ENCODE measurements at regions not wholly inside any gene's neighbourhood (a gene's known extent, or its start where the extent isn't known, plus 50 kb on each side); places are given as distances from the start of the nearest gene placed in this dataset.

DNA sequence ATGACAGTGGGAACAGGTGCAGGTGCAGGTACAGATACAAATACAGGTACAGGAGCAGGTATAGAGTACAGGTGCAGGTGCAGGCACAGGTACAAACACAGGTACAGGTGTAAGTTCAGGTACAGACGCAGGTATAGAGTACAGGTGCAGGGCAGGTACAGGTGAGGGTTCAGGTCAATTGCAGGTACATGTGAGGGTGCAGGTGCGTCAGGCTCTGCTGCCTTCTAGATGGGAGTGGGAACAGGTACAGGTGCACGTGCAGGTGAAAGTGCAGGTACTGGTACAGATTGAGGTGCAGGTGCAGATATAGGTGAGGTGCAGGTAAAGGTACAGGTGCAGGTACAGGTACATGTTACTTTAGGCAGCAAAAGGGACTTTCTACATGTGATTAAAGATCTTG, 85.7 kb downstream of the CRLF2 start:
- H3K9me2 ChIP-seq (ENCODE audit: insufficient read depth) = no peaks in the 10 kb centered on the region
- TF ChIP-seq JUNB (IDR thresholded peaks at IDR 0.05; ENCODE audit: unreplicated experiment) (no peak), ZNF114 (CRISPR knock-in tag; IDR thresholded peaks at IDR 0.05) (no peak)
- TF ChIP-seq, protein P1, sequence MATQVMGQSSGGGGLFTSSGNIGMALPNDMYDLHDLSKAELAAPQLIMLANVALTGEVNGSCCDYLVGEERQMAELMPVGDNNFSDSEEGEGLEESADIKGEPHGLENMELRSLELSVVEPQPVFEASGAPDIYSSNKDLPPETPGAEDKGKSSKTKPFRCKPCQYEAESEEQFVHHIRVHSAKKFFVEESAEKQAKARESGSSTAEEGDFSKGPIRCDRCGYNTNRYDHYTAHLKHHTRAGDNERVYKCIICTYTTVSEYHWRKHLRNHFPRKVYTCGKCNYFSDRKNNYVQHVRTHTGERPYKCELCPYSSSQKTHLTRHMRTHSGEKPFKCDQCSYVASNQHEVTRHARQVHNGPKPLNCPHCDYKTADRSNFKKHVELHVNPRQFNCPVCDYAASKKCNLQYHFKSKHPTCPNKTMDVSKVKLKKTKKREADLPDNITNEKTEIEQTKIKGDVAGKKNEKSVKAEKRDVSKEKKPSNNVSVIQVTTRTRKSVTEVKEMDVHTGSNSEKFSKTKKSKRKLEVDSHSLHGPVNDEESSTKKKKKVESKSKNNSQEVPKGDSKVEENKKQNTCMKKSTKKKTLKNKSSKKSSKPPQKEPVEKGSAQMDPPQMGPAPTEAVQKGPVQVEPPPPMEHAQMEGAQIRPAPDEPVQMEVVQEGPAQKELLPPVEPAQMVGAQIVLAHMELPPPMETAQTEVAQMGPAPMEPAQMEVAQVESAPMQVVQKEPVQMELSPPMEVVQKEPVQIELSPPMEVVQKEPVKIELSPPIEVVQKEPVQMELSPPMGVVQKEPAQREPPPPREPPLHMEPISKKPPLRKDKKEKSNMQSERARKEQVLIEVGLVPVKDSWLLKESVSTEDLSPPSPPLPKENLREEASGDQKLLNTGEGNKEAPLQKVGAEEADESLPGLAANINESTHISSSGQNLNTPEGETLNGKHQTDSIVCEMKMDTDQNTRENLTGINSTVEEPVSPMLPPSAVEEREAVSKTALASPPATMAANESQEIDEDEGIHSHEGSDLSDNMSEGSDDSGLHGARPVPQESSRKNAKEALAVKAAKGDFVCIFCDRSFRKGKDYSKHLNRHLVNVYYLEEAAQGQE (IDR thresholded peaks at IDR 0.05; ENCODE audit: unreplicated experiment) = no peak
- TF ChIP-seq, protein P2, sequence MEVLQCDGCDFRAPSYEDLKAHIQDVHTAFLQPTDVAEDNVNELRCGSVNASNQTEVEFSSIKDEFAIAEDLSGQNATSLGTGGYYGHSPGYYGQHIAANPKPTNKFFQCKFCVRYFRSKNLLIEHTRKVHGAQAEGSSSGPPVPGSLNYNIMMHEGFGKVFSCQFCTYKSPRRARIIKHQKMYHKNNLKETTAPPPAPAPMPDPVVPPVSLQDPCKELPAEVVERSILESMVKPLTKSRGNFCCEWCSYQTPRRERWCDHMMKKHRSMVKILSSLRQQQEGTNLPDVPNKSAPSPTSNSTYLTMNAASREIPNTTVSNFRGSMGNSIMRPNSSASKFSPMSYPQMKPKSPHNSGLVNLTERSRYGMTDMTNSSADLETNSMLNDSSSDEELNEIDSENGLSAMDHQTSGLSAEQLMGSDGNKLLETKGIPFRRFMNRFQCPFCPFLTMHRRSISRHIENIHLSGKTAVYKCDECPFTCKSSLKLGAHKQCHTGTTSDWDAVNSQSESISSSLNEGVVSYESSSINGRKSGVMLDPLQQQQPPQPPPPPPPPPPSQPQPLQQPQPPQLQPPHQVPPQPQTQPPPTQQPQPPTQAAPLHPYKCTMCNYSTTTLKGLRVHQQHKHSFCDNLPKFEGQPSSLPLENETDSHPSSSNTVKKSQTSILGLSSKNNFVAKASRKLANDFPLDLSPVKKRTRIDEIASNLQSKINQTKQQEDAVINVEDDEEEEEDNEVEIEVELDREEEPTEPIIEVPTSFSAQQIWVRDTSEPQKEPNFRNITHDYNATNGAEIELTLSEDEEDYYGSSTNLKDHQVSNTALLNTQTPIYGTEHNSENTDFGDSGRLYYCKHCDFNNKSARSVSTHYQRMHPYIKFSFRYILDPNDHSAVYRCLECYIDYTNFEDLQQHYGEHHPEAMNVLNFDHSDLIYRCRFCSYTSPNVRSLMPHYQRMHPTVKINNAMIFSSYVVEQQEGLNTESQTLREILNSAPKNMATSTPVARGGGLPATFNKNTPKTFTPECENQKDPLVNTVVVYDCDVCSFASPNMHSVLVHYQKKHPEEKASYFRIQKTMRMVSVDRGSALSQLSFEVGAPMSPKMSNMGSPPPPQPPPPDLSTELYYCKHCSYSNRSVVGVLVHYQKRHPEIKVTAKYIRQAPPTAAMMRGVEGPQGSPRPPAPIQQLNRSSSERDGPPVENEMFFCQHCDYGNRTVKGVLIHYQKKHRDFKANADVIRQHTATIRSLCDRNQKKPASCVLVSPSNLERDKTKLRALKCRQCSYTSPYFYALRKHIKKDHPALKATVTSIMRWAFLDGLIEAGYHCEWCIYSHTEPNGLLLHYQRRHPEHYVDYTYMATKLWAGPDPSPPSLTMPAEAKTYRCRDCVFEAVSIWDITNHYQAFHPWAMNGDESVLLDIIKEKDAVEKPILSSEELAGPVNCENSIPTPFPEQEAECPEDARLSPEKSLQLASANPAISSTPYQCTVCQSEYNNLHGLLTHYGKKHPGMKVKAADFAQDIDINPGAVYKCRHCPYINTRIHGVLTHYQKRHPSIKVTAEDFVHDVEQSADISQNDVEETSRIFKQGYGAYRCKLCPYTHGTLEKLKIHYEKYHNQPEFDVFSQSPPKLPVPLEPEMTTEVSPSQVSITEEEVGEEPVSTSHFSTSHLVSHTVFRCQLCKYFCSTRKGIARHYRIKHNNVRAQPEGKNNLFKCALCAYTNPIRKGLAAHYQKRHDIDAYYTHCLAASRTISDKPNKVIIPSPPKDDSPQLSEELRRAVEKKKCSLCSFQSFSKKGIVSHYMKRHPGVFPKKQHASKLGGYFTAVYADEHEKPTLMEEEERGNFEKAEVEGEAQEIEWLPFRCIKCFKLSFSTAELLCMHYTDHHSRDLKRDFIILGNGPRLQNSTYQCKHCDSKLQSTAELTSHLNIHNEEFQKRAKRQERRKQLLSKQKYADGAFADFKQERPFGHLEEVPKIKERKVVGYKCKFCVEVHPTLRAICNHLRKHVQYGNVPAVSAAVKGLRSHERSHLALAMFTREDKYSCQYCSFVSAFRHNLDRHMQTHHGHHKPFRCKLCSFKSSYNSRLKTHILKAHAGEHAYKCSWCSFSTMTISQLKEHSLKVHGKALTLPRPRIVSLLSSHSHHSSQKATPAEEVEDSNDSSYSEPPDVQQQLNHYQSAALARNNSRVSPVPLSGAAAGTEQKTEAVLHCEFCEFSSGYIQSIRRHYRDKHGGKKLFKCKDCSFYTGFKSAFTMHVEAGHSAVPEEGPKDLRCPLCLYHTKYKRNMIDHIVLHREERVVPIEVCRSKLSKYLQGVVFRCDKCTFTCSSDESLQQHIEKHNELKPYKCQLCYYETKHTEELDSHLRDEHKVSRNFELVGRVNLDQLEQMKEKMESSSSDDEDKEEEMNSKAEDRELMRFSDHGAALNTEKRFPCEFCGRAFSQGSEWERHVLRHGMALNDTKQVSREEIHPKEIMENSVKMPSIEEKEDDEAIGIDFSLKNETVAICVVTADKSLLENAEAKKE (CRISPR knock-in tag; IDR thresholded peaks at IDR 0.05) = no peak
- no peak overlapping the region for H3K4me2 ChIP-seq
- no peaks in the 10 kb centered on the region for H3K27me3 ChIP-seq (ENCODE audit: insufficient read depth)
- ATAC-seq (no peak), DNase-seq (ENCODE audit: low spot score) (no peak)
- H3K4me1 ChIP-seq (ENCODE audit: insufficient read depth) = no peaks in the 10 kb centered on the region
- Mint-ChIP-seq H3K4me1 (no peaks in the 10 kb centered on the region), H3K9me3 (peaks cover 63% of the 10 kb centered on the region), H3K36me3 (ENCODE audit: low read depth) (peaks cover 22% of the 10 kb centered on the region), H3K4me3 (no peak overlapping the region), H3K27me3 (ENCODE audit: insufficient read depth, low read depth, poor library complexity) (peaks cover 4% of the 10 kb centered on the region), H3K27ac (no peak overlapping the region)
- H3K36me3 ChIP-seq (ENCODE audit: insufficient read depth) = no peaks in the 10 kb centered on the region
- H3F3A ChIP-seq (replicated peaks; ENCODE audit: low read depth) = peaks cover 6% of the 10 kb centered on the region; the same call in 1 of the 2 replicates
- no peaks in the 10 kb centered on the region for H4K20me1 ChIP-seq (replicated peaks; ENCODE audit: insufficient read depth)
- H3K27ac ChIP-seq (ENCODE audit: low read depth) = no peak overlapping the region
- no peak overlapping the region for H3K4me3 ChIP-seq
- H2AFZ ChIP-seq = no peak overlapping the region
- no peaks in the 10 kb centered on the region for H3K79me2 ChIP-seq (replicated peaks; ENCODE audit: insufficient read depth)

All from GM23338 (cell line).